ENCODE measurements at regions not wholly inside any gene's neighbourhood (a gene's known extent, or its start where the extent isn't known, plus 50 kb on each side); places are given as distances from the start of the nearest gene placed in this dataset.
"Not testable (repeated sequence)": the region's sequence is repeated elsewhere in the genome, so short reads cannot be mapped to it uniquely, and the experiment has no call there.

- TF ChIP-seq CTCF (IDR thresholded peaks at IDR 0.05; ENCODE audit: low read depth, low read length), result no peak
- no peak for DNase-seq (ENCODE audit: low read depth in 2 of 2)
- H3K4me3 ChIP-seq (replicated peaks in 1 of 2; ENCODE audit: low read depth in 2 of 2, low read length in 2 of 2), result no peak overlapping the region
Observed at GRCh38 chr10:124243702-124244121, 150.3 kb upstream of the CHST15 start.

GRCh38 chr10:124242791-124243190, 149.4 kb upstream of the CHST15 start:
- H3K4me3 ChIP-seq (replicated peaks in 1 of 2; ENCODE audit: low read depth in 2 of 2, low read length in 2 of 2), result no peak overlapping the region
- DNase-seq (ENCODE audit: low read depth in 2 of 2), result no peak
- TF ChIP-seq CTCF (IDR thresholded peaks at IDR 0.05; ENCODE audit: low read depth, low read length), result no peak

GRCh38 chr10:124242365-124242764, 149.0 kb upstream of the CHST15 start:
- no peak overlapping the region for H3K4me3 ChIP-seq (replicated peaks in 1 of 2; ENCODE audit: low read depth in 2 of 2, low read length in 2 of 2)
- DNase-seq (ENCODE audit: low read depth in 2 of 2), result no peak
- no peak for TF ChIP-seq CTCF (IDR thresholded peaks at IDR 0.05; ENCODE audit: low read depth, low read length)

GRCh38 chr10:124241510-124241909, 148.1 kb upstream of the CHST15 start:
- DNase-seq (ENCODE audit: low read depth in 2 of 2); H3K4me3 ChIP-seq (replicated peaks in 1 of 2; ENCODE audit: low read depth in 2 of 2, low read length in 2 of 2): not testable (repeated sequence)

- DNase-seq (ENCODE audit: low read depth in 2 of 2), result no peak
- H3K4me3 ChIP-seq (replicated peaks in 1 of 2; ENCODE audit: low read depth in 2 of 2, low read length in 2 of 2), result no peak overlapping the region
- no peak for TF ChIP-seq CTCF (IDR thresholded peaks at IDR 0.05; ENCODE audit: low read depth, low read length)
Observed at GRCh38 chr10:124240839-124241291, 147.5 kb upstream of the CHST15 start.

- no peak overlapping the region for H3K4me3 ChIP-seq (replicated peaks in 1 of 2; ENCODE audit: low read depth in 2 of 2, low read length in 2 of 2)
- no peak for TF ChIP-seq CTCF (IDR thresholded peaks at IDR 0.05; ENCODE audit: low read depth, low read length)
- no peak for DNase-seq (ENCODE audit: low read depth in 2 of 2)
Observed at GRCh38 chr10:124239696-124240095, 146.3 kb upstream of the CHST15 start.

- TF ChIP-seq CTCF (IDR thresholded peaks at IDR 0.05; ENCODE audit: low read depth, low read length), result no peak
- H3K4me3 ChIP-seq (replicated peaks in 1 of 2; ENCODE audit: low read depth in 2 of 2, low read length in 2 of 2), result no peak overlapping the region
- no peak for DNase-seq (ENCODE audit: low read depth in 2 of 2)
Observed at GRCh38 chr10:124239134-124239533, 145.7 kb upstream of the CHST15 start.
